ENCODE measurements at regions not wholly inside any gene's neighbourhood (a gene's known extent, or its start where the extent isn't known, plus 50 kb on each side); places are given as distances from the start of the nearest gene placed in this dataset.
"Not testable (repeated sequence)": the region's sequence is repeated elsewhere in the genome, so short reads cannot be mapped to it uniquely, and the experiment has no call there.

DNA sequence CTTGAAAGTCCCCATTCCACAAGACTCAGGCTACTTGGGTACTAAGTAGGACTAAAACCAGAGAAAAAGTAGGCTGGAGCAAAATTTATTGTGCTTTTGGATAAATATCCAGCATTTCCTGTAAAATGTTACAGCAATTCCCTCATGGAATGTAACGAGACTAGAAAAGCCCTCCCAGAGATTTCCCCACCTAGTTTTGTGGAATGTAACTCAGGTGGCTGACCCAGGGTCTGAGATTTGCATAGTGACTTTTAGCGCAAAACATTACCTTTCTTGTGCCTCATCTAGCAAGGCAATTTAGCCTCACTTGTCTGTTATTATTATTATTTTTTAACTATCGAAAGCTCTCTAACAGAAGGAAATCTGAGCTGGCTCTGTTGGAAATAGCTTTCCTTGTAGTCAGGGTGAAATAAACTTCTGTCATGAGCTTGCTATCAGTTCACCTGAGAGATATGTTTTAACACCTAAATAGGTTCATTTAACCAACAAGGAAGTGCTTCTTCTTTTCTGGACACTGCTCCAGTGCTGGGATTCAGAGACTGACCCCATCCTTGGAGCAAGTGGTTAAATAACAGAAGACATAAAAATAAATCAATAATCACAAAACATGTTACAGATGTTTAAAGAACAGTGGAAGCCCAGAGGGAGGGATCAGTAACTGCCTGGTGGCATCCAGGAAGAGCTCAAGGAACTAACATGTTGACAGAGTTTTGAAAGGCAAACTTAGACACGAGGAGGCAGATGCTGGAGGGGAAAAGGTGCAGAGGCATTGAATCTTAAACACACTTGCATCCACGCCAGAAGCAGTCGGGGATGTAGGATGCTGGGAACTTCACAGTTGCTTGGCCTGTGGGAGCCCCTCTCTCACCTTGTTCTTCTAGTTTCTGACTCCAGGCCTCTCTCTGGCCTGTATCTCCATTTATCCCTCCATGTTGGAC is 68.3 kb upstream of the RHOU start:
- DNase-seq (ENCODE audit: low spot score) (no peak), ATAC-seq (no peak)
- intact Hi-C loops (cut with DNase I): no loop called here

DNA sequence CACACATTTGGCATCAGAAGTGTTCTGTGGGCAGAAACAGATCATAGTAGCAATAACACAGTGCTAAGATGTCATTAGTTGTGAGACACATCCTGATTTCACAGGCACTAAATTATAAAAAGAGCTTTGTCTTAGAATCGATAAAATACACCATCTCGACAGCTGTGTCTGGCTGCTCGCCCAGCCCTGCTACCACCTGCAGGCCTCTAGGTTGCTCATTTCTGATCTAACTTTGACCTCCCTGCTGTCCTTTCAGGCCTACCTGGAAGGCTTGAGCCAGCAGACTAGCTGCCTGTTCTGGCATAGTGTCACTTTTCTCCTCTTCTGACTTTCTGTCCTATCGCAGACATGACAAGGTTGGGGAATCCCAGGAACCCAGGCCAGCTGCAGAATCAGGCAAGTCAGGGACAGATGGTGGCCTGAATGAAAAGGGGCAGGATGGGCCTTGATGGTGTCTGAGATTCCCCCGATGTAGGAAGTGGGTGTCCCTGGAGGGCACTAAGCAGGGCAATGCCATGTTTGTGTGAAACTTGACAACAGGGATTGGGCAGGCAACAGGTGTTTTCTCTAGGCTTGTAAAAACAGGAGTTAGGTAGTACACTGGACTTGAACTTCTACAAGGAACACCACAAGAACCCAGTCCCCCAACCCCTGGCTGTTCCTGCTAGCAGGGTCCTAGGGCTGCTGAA is 66.6 kb upstream of the RHOU start:
- peak; percentile 8 for ATAC-seq
- DNase-seq (ENCODE audit: low spot score): no peak
- intact Hi-C loops (cut with DNase I): no loop called here

DNA sequence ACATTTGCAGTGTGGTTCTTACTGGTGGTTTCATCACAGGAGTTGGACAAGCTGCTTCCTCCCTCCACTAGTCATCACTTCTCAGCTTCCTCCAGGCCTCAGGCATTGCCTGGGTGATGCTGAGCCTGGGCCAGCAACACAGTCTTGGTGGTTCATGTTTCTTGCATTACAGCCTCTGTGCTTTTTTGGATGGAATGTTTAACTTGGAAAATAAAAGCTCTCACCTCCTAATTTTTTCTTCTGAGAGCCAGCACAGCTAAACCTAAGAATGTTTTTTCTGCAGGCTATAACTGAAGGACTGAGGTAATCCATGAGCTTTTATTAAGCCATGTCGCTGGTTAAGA is 66.1 kb upstream of the RHOU start:
- ATAC-seq (peak; percentile 87), DNase-seq (ENCODE audit: low spot score) (no peak)
- intact Hi-C loops (cut with DNase I): no loop called here

DNA sequence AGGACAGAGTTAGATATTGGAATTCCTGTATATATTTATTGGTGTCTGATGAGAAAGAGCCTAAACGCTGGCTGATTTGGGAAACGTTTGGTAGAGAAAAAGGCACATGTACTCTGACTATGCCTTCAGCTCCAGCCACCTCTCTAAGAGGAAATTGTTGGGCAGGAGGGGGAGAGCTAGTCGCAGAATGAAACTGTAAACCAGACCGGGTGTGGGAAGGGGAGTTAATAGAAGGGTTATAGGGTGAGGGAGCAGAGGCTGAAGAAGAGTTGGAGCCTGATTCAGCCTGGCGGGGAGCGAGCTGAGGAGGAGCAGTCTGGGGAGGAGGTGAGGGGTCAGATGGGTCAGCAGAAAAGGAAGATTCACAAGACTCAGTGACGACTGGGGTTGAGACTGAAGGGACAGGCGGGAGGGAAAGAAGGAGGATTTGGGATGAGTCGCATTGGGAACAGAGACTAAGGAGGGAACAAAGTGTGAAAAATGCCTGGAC is 54.2 kb upstream of the RHOU start:
- DNase-seq (ENCODE audit: low spot score); ATAC-seq; intact Hi-C loops (cut with DNase I): not testable (repeated sequence)

DNA sequence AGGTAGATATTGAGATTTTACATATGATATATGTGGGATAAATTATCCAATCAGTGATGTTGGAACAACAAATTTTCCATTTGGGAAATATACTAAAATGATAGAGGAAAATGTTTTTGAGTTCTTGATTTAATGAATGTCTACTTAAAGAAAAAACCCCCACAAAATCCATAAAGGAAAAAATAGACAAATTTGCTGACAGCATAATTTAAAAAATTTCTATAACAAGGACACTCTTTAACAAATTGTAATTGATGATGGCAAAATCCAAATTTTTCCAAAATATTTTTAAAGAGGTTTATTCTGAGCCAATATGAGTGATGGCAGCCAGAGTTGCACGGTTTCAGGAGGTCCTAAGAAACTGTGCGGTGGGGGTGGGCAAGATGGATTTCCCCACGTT is 51.9 kb upstream of the RHOU start:
- intact Hi-C loops (cut with DNase I): no loop called here
- DNase-seq (ENCODE audit: low spot score) (no peak), ATAC-seq (no peak)

DNA sequence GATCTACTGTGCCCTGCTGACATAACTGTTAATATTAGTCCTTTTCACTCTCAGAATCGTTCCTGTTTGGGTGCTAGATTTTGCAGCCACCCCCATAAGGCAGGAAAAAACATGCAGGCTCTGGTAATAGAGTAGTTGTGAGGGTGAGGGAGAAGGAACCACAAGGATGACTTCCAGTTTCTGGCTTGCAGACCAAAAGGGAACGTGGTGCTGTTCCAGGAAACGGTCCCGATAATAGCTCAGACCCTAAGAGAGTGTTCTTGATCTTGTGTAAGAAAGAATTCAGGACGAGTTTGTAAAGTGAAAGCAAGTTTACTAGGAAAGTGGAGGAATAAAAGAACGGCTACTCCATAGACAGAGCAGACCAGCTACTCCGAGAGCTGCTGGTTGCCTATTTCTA is 50.7 kb upstream of the RHOU start:
- ATAC-seq: peak; percentile 58
- intact Hi-C loops (cut with DNase I): no loop called here

DNA sequence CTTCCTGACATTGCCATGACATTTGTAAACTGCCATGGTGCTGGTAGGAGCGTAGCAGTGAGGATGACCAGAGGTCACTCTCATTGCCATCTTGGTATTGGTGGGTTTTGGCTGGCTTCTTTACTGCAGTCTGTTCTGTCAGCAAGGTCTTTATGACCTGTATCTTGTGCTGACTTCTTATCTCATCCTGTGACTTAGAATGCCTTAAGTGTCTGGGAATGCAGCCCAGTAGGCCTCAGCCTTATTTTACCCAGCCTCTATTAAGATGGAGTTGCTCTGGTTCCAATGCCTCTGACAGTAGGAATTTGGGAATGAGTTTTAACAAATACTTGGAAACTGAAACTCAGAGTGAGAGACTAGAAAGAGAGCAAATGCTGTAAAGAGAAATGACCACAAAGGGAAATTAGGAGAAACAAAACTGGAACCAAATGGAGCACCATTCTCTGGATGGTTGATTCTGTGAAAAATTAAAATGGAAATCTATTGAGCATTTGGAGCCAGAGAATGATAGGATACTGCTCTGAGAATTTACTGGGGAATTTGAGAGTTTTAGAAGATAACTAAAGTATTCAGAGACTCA is 50.1 kb upstream of the RHOU start:
- intact Hi-C loops (cut with DNase I): no loop called here
- no peak for ATAC-seq

More for the DNA sequence above, 50.7 kb upstream of the RHOU start:
- DNase-seq (ENCODE audit: low spot score): no peak

More for the DNA sequence above, 50.1 kb upstream of the RHOU start:
- DNase-seq (ENCODE audit: low spot score): no peak

All from sciatic nerve (tissue), 2 donors.